Mammary epithelial cell (primary cell): ENCODE measurements at regions not wholly inside any gene's neighbourhood (a gene's known extent, or its start where the extent isn't known, plus 50 kb on each side); places are given as distances from the start of the nearest gene placed in this dataset.

ENCODE experiments used
- EZH2 ChIP-seq: IDR thresholded peaks from 2 replicates; pipeline ENCODE4 v1.6.1; 2012; ENCODE audit warnings: low read length, inconsistent platforms, borderline replicate concordance
- TF ChIP-seq, protein P1 (sequence below), 2 donors: IDR thresholded peaks in 1 of 2; conservative IDR thresholded peaks in 1 of 2; 2 replicates each; pipeline ENCODE4 v1.5.1; 2011 to 2012; ENCODE audit warnings: inconsistent platforms in 2 of 2, low read length in 2 of 2, mild to moderate bottlenecking in 2 of 2, control low read depth in 1 of 2, low read depth in 1 of 2; ENCODE audit not compliant: insufficient read depth in 1 of 2; ENCODE audit errors: extremely low read depth in 1 of 2

DNA sequence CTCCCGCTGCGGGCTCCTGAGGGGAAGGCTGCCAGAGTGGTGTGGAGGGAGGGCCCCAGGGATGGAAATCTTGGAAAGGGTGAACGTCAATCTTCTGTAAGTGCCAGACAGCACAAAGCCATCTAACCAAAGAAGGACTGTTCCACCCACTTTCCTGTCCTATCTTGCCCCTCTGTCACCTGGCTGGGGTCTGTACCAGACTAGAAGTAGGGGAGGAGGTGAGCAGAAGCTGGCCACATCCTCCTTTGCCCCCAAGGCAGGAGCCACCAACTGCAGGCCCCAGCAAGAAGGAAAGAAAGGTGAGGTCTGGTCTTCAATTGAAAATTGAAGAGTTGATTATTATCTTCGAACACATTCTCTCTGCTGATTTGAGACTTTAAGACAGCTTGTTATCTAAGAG, 214.4 kb upstream of the LEF1 start:
- TF ChIP-seq, protein P1, sequence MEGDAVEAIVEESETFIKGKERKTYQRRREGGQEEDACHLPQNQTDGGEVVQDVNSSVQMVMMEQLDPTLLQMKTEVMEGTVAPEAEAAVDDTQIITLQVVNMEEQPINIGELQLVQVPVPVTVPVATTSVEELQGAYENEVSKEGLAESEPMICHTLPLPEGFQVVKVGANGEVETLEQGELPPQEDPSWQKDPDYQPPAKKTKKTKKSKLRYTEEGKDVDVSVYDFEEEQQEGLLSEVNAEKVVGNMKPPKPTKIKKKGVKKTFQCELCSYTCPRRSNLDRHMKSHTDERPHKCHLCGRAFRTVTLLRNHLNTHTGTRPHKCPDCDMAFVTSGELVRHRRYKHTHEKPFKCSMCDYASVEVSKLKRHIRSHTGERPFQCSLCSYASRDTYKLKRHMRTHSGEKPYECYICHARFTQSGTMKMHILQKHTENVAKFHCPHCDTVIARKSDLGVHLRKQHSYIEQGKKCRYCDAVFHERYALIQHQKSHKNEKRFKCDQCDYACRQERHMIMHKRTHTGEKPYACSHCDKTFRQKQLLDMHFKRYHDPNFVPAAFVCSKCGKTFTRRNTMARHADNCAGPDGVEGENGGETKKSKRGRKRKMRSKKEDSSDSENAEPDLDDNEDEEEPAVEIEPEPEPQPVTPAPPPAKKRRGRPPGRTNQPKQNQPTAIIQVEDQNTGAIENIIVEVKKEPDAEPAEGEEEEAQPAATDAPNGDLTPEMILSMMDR (conservative IDR thresholded peaks at IDR 0.05 in 1 of 2, IDR thresholded peaks at IDR 0.05 in 1 of 2; ENCODE audit: extremely low read depth in 1 of 2, insufficient read depth in 1 of 2, low read depth in 1 of 2, low read length in 2 of 2), result no peak
- no peak for TF ChIP-seq EZH2
